ENCODE measurements at regions not wholly inside any gene's neighbourhood (a gene's known extent, or its start where the extent isn't known, plus 50 kb on each side); places are given as distances from the start of the nearest gene placed in this dataset.

DNA sequence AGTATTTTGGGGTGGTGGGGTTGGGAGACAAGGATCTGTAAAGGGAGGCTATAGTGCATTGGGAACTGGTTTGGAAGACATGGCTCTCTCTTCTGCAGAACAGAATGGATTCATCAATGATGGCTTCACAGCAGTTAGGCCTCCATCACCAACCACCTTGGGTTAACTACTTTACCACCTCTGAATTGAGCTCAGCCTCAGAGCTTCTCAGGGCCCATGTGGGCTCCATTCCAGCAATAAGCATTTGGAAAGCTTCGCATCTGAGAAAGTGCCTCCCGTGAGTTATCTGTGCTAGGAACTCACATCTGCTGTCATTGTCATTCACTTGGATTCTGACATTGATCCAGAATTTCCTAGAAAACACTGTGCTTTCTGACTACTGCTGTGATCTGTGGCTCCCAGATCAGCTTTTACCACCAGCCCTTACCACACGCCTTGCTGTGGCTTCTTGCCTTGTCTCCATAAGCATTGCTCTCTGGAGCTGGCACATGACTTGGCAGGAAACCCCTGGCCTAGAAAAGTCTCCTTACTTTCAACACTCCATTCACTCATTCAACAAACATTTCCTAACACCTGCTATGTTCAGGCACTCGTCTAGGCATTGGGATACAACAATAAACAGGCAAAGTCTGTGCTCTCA lies 70.7 kb upstream of the ADO start:
- Histone ChIP-seq H3K9me3 (no peaks in the 10 kb centered on the region), H3K4me3 (no peak overlapping the region), H3K36me3 (no peaks in the 10 kb centered on the region), H3K27ac (no peak overlapping the region), H3K4me1 (no peaks in the 10 kb centered on the region), H3K27me3 (no peaks in the 10 kb centered on the region)
- DNase-seq (ENCODE audit: low spot score in 2 of 2): no peak
- TF ChIP-seq EP300 (IDR thresholded peaks at IDR 0.05): no peak
- TF ChIP-seq POLR2A (IDR thresholded peaks at IDR 0.05): no peak
- TF ChIP-seq CTCF (IDR thresholded peaks at IDR 0.05): no peak
- 89 to 91% methylated on average over 4 of the region's 4 CpGs for WGBS, 2 donors

GRCh38 chr10:62734781-62735463 lies 69.6 kb upstream of the ADO start:
- H3K4me3 ChIP-seq: no peak overlapping the region
- no peaks in the 10 kb centered on the region for H3K36me3 ChIP-seq
- H3K9me3 ChIP-seq: no peaks in the 10 kb centered on the region
- DNase-seq (ENCODE audit: low spot score in 2 of 2): no peak
- 92 to 95% methylated on average over 7 of the region's 7 CpGs for WGBS, 2 donors
- TF ChIP-seq EP300 (IDR thresholded peaks at IDR 0.05) (no peak), CTCF (IDR thresholded peaks at IDR 0.05) (no peak), POLR2A (IDR thresholded peaks at IDR 0.05) (no peak)
- H3K4me1 ChIP-seq: no peaks in the 10 kb centered on the region
- H3K27me3 ChIP-seq: no peaks in the 10 kb centered on the region
- H3K27ac ChIP-seq: no peak overlapping the region

DNA sequence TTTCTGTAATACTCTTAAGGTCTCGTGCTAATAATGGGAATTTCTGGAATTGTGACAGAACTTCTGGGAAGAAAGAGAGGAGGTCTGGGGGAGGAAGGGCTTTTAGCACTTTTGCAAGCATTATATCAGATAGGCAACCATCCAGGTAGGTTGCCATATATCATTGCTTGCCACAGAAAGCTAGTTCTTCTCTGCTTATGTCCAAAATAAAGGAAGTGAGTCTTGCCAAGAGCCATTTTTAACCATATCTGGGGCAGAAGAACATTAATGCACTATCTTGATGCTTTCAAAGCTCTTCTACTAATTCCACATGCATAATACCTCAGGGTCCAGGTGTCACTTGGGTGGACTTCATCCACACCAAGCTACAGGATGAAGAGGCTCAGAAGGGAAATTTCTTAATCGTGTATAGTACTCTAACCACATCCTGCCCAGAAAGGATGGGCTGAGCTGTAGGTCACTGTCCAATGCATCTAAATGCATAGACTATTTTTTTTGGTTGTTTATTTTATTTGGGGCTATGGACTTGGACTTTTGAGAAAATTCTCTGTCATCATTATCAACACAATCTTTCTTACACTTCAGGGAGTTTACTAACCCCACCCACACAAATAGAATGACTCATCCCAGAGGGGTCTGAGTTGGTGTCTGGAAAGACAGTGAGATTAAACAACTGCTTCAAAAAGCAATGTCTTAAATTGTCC lies 68.9 kb upstream of the ADO start:
- TF ChIP-seq POLR2A (IDR thresholded peaks at IDR 0.05): no peak
- TF ChIP-seq EP300 (IDR thresholded peaks at IDR 0.05): no peak
- no peak for TF ChIP-seq CTCF (IDR thresholded peaks at IDR 0.05)
- Histone ChIP-seq H3K36me3 (no peaks in the 10 kb centered on the region), H3K27ac (no peak overlapping the region), H3K9me3 (no peaks in the 10 kb centered on the region), H3K4me1 (no peaks in the 10 kb centered on the region), H3K4me3 (no peak overlapping the region), H3K27me3 (no peaks in the 10 kb centered on the region)
- 51 to 63% methylated on average over 2 of the region's 2 CpGs for WGBS, 2 donors
- no peak for DNase-seq (ENCODE audit: low spot score in 2 of 2)

- Histone ChIP-seq H3K9me3 (no peaks in the 10 kb centered on the region), H3K27me3 (no peaks in the 10 kb centered on the region), H3K36me3 (no peaks in the 10 kb centered on the region), H3K4me3 (no peak overlapping the region), H3K27ac (no peak overlapping the region), H3K4me1 (no peaks in the 10 kb centered on the region)
- 54 to 59% methylated on average over 2 of the region's 2 CpGs for WGBS, 2 donors
- TF ChIP-seq POLR2A (IDR thresholded peaks at IDR 0.05) (no peak), EP300 (IDR thresholded peaks at IDR 0.05) (no peak), CTCF (IDR thresholded peaks at IDR 0.05) (no peak)
- no peak for DNase-seq (ENCODE audit: low spot score in 2 of 2)
These were observed 68.4 kb upstream of the ADO start for GRCh38 chr10:62736168-62736546.

DNA sequence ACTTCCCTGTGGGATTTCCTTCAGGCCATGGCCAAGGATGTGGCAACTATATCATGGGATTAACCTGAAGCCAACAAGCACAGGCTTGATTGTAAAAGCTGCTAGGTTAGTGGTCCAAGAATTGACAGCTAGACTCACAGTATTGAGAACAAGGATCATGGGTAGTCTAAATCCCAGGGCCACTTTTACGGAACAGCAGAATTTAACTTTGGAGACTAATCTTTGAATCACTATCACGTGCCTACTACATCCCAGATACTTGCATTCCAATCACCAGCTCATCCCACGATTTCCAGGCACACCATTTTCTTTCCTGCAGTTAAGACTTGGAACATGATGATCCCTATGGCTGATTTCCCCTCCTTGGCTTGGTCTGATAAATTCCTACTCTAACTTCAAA lies 65.6 kb upstream of the ADO start:
- H3K4me1 ChIP-seq: no peaks in the 10 kb centered on the region
- H3K36me3 ChIP-seq: no peaks in the 10 kb centered on the region
- no peak overlapping the region for H3K27ac ChIP-seq
- DNase-seq (ENCODE audit: low spot score in 2 of 2): no peak
- TF ChIP-seq EP300 (IDR thresholded peaks at IDR 0.05): no peak
- TF ChIP-seq CTCF (IDR thresholded peaks at IDR 0.05): no peak
- TF ChIP-seq POLR2A (IDR thresholded peaks at IDR 0.05): no peak
- WGBS, 2 donors: 53 to 71% methylated on average over 3 of the region's 3 CpGs
- no peaks in the 10 kb centered on the region for H3K27me3 ChIP-seq
- H3K9me3 ChIP-seq: no peaks in the 10 kb centered on the region
- H3K4me3 ChIP-seq: no peak overlapping the region

Data from tibial nerve (tissue), 4 donors.